Gastrocnemius medialis (tissue), 4 donors: ENCODE measurements at regions not wholly inside any gene's neighbourhood (a gene's known extent, or its start where the extent isn't known, plus 50 kb on each side); places are given as distances from the start of the nearest gene placed in this dataset.

Experiments
- POLR2A ChIP-seq, 2 donors: fragments of 450-650 bp; IDR thresholded peaks; one replicate each; pipeline ENCODE4 v1.6.1; 2017; ENCODE audit warnings: antibody characterized with exemption in 2 of 2, mild to moderate bottlenecking in 2 of 2, moderate library complexity in 2 of 2
- TF ChIP-seq, protein P1 (sequence below), 5 experiments: fragments of 450-650 bp in 3 of 5; fragments of 200-600 bp in 2 of 5; sonication (generic) in 2 of 5; IDR thresholded peaks in 4 of 5; conservative IDR thresholded peaks in 1 of 5; 1 replicate in 4 of 5; 2 replicates in 1 of 5; pipeline ENCODE4 v1.5.1; 2016 to 2019; ENCODE audit warnings: antibody characterized with exemption in 5 of 5, mild to moderate bottlenecking in 3 of 5, moderate library complexity in 3 of 5

DNA sequence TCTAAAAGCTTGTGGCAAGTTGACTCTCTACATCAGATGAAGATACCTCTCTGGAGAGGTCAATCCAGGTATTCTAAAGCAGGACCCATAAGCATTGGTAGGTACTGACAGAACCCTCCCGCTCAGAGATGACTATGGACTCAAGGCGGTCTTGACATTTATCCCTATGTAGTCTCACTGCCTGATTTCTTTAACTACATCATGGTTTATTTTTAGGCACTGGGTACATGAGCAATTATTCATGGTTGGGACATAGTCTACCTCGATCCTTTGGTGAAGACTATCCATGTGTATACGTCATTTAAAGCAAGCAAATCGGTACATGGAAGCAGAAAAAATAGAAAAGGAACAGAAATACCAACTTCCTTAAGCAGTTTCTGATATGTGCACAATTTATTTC is 136.2 kb upstream of the TAB2 start:
- TF ChIP-seq, protein P1, sequence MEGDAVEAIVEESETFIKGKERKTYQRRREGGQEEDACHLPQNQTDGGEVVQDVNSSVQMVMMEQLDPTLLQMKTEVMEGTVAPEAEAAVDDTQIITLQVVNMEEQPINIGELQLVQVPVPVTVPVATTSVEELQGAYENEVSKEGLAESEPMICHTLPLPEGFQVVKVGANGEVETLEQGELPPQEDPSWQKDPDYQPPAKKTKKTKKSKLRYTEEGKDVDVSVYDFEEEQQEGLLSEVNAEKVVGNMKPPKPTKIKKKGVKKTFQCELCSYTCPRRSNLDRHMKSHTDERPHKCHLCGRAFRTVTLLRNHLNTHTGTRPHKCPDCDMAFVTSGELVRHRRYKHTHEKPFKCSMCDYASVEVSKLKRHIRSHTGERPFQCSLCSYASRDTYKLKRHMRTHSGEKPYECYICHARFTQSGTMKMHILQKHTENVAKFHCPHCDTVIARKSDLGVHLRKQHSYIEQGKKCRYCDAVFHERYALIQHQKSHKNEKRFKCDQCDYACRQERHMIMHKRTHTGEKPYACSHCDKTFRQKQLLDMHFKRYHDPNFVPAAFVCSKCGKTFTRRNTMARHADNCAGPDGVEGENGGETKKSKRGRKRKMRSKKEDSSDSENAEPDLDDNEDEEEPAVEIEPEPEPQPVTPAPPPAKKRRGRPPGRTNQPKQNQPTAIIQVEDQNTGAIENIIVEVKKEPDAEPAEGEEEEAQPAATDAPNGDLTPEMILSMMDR (IDR thresholded peaks at IDR 0.05 in 4 of 5, conservative IDR thresholded peaks at IDR 0.05 in 1 of 5), result no peak
- no peak for TF ChIP-seq POLR2A (IDR thresholded peaks at IDR 0.05)
